Activated B cell treated with CpG ODN at 0.5 μM for 24 hours (primary cell): ENCODE measurements at regions not wholly inside any gene's neighbourhood (a gene's known extent, or its start where the extent isn't known, plus 50 kb on each side); places are given as distances from the start of the nearest gene placed in this dataset.

Experiments
- ATAC-seq: fragments of 200-7000 bp; cut with Tn5 transposase; one replicate; pipeline ENCODE4 v1.10.0; 2021; ENCODE audit warnings: low read depth, mild to moderate bottlenecking, moderate library complexity
- CTCF ChIA-PET: fragments of 350-600 bp; sonication (Branson Sonifier 250); formaldehyde crosslinking; loops from one replicate; lab custom pipeline; 2021; ENCODE audit warnings: antibody characterized with exemption; lab: Charles Lee
- POLR2A ChIA-PET: fragments of 350-600 bp; sonication (Branson Sonifier 250); formaldehyde crosslinking; loops from one replicate; lab custom pipeline; 2021; ENCODE audit warnings: antibody characterized with exemption; lab: Charles Lee
- DNase-seq: peaks from one replicate; pipeline ENCODE4 v3.0.0; 2022
- H3K27ac Mint-ChIP-seq: one replicate; pipeline ENCODE4 v1.8.0; 2020; ENCODE audit warnings: mixed read lengths
- H3K27me3 Mint-ChIP-seq: one replicate; pipeline ENCODE4 v1.8.0; 2021; ENCODE audit warnings: mixed read lengths
- H3K36me3 Mint-ChIP-seq: one replicate; pipeline ENCODE4 v1.8.0; 2021; ENCODE audit warnings: low read depth, mixed read lengths
- H3K4me1 Mint-ChIP-seq: one replicate; pipeline ENCODE4 v1.8.0; 2021; ENCODE audit warnings: mixed read lengths
- H3K4me3 Mint-ChIP-seq: one replicate; pipeline ENCODE4 v1.8.0; 2020; ENCODE audit warnings: mild to moderate bottlenecking, mixed read lengths
- H3K9me3 Mint-ChIP-seq: one replicate; pipeline ENCODE4 v1.8.0; 2020; ENCODE audit warnings: mixed read lengths
- intact Hi-C: fragments of 100-400 bp; cut with micrococcal nuclease; formaldehyde crosslinking; loops from one replicate; pipeline ENCODE4 v1.15.1; 2024
- TF ChIP-seq, protein P1 (sequence below): fragments of 200-600 bp; IDR thresholded peaks from one replicate; pipeline ENCODE4 v1.8.0; 2022; ENCODE audit warnings: antibody characterized with exemption, mild to moderate bottlenecking

DNA sequence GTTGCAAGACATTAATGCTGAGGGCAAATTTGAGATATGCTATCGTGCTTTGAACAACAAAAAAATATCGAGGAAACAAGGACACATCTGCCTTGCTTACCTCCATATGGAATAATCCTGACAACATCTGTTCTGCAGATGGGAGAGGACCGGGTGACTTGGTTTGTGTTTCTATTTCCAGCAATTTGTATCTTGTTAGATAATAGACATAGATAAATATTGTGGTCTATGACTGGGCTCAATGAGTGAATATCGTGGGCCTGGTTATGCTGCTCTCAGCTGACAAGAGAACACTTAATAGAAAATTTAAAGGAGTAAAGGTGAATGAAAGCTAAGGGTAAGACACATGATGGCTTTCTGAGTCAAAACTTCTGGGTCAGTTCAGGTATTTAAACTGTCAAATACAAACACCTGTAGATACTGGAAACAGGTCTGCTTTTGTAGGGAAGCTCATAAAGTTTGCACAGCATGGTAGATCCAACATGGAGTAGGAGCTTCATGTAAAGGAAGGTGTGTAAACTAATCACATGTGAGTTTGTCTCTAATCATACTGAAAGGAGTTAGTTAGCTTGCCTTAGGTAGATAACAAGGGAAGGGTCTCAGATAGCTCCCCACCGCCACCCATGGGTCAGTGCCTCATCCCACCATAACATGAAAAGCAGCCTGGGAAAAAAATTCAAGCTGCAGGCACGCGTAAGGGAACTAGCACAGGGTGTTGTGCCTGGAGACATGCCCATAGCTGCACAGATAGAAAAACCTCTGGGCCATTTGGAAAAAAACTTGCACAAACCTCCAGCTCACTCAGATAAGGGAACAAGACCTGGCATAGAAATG lies 904.1 kb upstream of the EPHA5 start:
- Mint-ChIP-seq H3K36me3 (no peaks in the 10 kb centered on the region), H3K4me1 (no peaks in the 10 kb centered on the region), H3K27me3 (no peaks in the 10 kb centered on the region)

DNA sequence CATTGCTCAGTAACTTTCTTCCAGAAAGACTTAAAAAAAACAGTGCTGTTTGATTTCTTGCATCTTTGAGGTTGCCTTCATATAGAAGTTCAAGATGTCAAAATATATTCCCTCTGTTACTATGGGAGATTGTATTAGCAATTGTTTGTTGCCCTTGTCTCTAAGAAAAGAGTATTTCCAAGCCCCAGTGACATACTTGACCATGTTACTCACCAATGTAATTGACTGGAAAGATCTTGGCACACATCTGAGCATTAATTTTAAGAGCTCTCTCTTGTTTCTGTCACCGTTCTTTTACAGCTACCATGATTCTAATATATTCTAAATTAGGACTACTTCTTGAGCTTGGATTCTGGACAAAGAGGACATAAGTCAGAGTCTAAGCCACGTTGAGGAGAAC lies 902.7 kb upstream of the EPHA5 start:
- no peak overlapping the region for H3K4me3 Mint-ChIP-seq

More for the DNA sequence above, 904.1 kb upstream of the EPHA5 start:
- TF ChIP-seq, protein P1, sequence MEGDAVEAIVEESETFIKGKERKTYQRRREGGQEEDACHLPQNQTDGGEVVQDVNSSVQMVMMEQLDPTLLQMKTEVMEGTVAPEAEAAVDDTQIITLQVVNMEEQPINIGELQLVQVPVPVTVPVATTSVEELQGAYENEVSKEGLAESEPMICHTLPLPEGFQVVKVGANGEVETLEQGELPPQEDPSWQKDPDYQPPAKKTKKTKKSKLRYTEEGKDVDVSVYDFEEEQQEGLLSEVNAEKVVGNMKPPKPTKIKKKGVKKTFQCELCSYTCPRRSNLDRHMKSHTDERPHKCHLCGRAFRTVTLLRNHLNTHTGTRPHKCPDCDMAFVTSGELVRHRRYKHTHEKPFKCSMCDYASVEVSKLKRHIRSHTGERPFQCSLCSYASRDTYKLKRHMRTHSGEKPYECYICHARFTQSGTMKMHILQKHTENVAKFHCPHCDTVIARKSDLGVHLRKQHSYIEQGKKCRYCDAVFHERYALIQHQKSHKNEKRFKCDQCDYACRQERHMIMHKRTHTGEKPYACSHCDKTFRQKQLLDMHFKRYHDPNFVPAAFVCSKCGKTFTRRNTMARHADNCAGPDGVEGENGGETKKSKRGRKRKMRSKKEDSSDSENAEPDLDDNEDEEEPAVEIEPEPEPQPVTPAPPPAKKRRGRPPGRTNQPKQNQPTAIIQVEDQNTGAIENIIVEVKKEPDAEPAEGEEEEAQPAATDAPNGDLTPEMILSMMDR, result no peak
- DNase-seq, result no peak
- no peak for ATAC-seq
- Mint-ChIP-seq H3K4me3 (no peak overlapping the region), H3K27ac (no peak overlapping the region), H3K9me3 (no peaks in the 10 kb centered on the region)
- POLR2A ChIA-PET, result no interaction called here
- intact Hi-C loops, result no loop called here
- CTCF ChIA-PET, result no interaction called here

GRCh38 chr4:66571145-66571695 lies 900.9 kb upstream of the EPHA5 start:
- no peak for ATAC-seq
- Mint-ChIP-seq H3K27me3 (no peaks in the 10 kb centered on the region), H3K36me3 (no peaks in the 10 kb centered on the region), H3K4me1 (no peaks in the 10 kb centered on the region), H3K27ac (no peak overlapping the region), H3K4me3 (no peak overlapping the region), H3K9me3 (no peaks in the 10 kb centered on the region)
- intact Hi-C loops, result no loop called here
- POLR2A ChIA-PET, result no interaction called here
- CTCF ChIA-PET, result no interaction called here
- DNase-seq, result no peak
- TF ChIP-seq, protein P1, result no peak

More for the DNA sequence above, 902.7 kb upstream of the EPHA5 start:
- ChIA-PET CTCF (no interaction called here), POLR2A (no interaction called here)
- no peak for DNase-seq
- no peak overlapping the region for H3K27ac Mint-ChIP-seq
- TF ChIP-seq, protein P1, result no peak
- H3K4me1 Mint-ChIP-seq, result no peaks in the 10 kb centered on the region
- intact Hi-C loops, result no loop called here
- H3K36me3 Mint-ChIP-seq, result no peaks in the 10 kb centered on the region
- no peak for ATAC-seq
- no peaks in the 10 kb centered on the region for H3K9me3 Mint-ChIP-seq
- H3K27me3 Mint-ChIP-seq, result no peaks in the 10 kb centered on the region

DNA sequence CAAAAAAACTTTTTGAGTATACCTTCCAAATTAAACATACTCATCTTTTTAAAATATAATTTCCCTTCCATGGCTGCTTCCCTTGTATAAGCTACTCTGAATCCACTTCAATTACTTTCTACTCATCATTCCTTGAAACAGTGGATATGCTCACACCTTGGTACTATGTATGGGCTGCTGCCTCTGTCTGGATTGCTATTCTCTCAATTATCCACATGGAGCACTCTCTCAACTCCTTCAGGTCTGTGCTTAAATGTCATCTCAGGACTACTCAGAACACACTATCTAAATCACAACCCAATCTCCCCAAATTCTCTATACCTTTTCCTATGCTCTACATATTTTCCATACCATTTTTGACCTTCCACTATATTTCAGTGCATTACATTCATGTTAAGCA lies 898.9 kb upstream of the EPHA5 start:
- TF ChIP-seq, protein P1, result no peak
- ATAC-seq, result no peak
- Mint-ChIP-seq H3K36me3 (no peaks in the 10 kb centered on the region), H3K9me3 (no peaks in the 10 kb centered on the region), H3K27me3 (no peaks in the 10 kb centered on the region), H3K4me3 (no peak overlapping the region), H3K27ac (no peak overlapping the region), H3K4me1 (no peaks in the 10 kb centered on the region)
- CTCF ChIA-PET, result no interaction called here
- POLR2A ChIA-PET, result no interaction called here
- DNase-seq, result no peak
- intact Hi-C loops, result no loop called here

- no peak for ATAC-seq
- ChIA-PET POLR2A (no interaction called here), CTCF (no interaction called here)
- Mint-ChIP-seq H3K36me3 (no peaks in the 10 kb centered on the region), H3K27me3 (no peaks in the 10 kb centered on the region), H3K9me3 (no peaks in the 10 kb centered on the region), H3K27ac (no peak overlapping the region), H3K4me1 (no peaks in the 10 kb centered on the region), H3K4me3 (no peak overlapping the region)
- intact Hi-C loops, result no loop called here
- no peak for DNase-seq
- TF ChIP-seq, protein P1, result no peak
These were observed 898.1 kb upstream of the EPHA5 start for GRCh38 chr4:66568431-66568830.
